Neural cell (in vitro differentiated cells): ENCODE measurements at regions not wholly inside any gene's neighbourhood (a gene's known extent, or its start where the extent isn't known, plus 50 kb on each side); places are given as distances from the start of the nearest gene placed in this dataset.

Experiments
- H2AFZ ChIP-seq: fragments of 200-600, 300-800 bp; sonication (generic), shearing (Covaris generic); 2 replicates; pipeline ENCODE4 v1.6.0; 2014; ENCODE audit warnings: low read depth, mild to moderate bottlenecking, antibody characterized with exemption, low read length, moderate library complexity
- H3F3A ChIP-seq: fragments of 200-600 bp; shearing (Covaris generic); 2 replicates; pipeline ENCODE4 v1.6.1; 2016; ENCODE audit warnings: mild to moderate bottlenecking, moderate library complexity, mixed read lengths, antibody characterized with exemption, low read length; ENCODE audit not compliant: insufficient read depth, poor library complexity, severe bottlenecking
- H3K27ac ChIP-seq: fragments of 200-600, 300-800 bp; sonication (generic), shearing (Covaris generic); 2 replicates; pipeline ENCODE4 v1.5.1; 2014; ENCODE audit warnings: mild to moderate bottlenecking, low read length, moderate library complexity
- H3K27me3 ChIP-seq: fragments of 300-800, 200-600 bp; sonication (generic), shearing (Covaris generic); 2 replicates; pipeline ENCODE4 v1.6.0; 2014; ENCODE audit warnings: mild to moderate bottlenecking, low read depth, low read length, moderate library complexity; ENCODE audit not compliant: insufficient read depth
- H3K36me3 ChIP-seq: fragments of 300-800, 200-600 bp; sonication (generic), shearing (Covaris generic); 2 replicates; pipeline ENCODE4 v1.5.1; 2014; ENCODE audit warnings: mild to moderate bottlenecking, antibody characterized with exemption, low read length, moderate library complexity; ENCODE audit not compliant: insufficient read depth
- H3K4me2 ChIP-seq: fragments of 300-800, 200-600 bp; sonication (generic), shearing (Covaris generic); 2 replicates; pipeline ENCODE4 v1.6.0; 2014; ENCODE audit warnings: mild to moderate bottlenecking, low read length
- H3K4me3 ChIP-seq: fragments of 300-800, 200-600 bp; sonication (generic), shearing (Covaris generic); 2 replicates; pipeline ENCODE4 v1.5.1; 2014; ENCODE audit warnings: mild to moderate bottlenecking, low read length, moderate library complexity
- H3K79me2 ChIP-seq: fragments of 200-600 bp; shearing (Covaris generic); replicated peaks from 2 replicates; pipeline ENCODE4 v1.6.0; 2014; ENCODE audit warnings: mild to moderate bottlenecking, low read length, moderate library complexity; ENCODE audit not compliant: insufficient read depth
- H3K9ac ChIP-seq: fragments of 300-800, 200-600 bp; sonication (generic), shearing (Covaris generic); 2 replicates; pipeline ENCODE4 v1.6.1; 2016; ENCODE audit warnings: mild to moderate bottlenecking, low read length, mixed read lengths
- H3K9me2 ChIP-seq: fragments of 200-600 bp; shearing (Covaris generic); 2 replicates; pipeline ENCODE4 v1.6.1; 2016; ENCODE audit warnings: mild to moderate bottlenecking, low read length, mixed read lengths; ENCODE audit not compliant: insufficient read depth
- H3K9me3 ChIP-seq: fragments of 200-600, 300-800 bp; sonication (generic), shearing (Covaris generic); 2 replicates; pipeline ENCODE4 v1.6.1; 2016; ENCODE audit warnings: mild to moderate bottlenecking, mixed run types, low read length, moderate library complexity, mixed read lengths
- H4K20me1 ChIP-seq: fragments of 200-600 bp; shearing (Covaris generic); 2 replicates; pipeline ENCODE4 v1.6.1; 2016; ENCODE audit warnings: mild to moderate bottlenecking, mixed run types; ENCODE audit not compliant: insufficient read depth
- CTCF ChIP-seq: fragments of 450-650 bp; IDR thresholded peaks from 2 replicates; pipeline ENCODE4 v1.5.1; 2014; ENCODE audit warnings: antibody characterized with exemption, mild to moderate bottlenecking, moderate library complexity; ENCODE audit not compliant: poor library complexity, severe bottlenecking
- EP300 ChIP-seq: fragments of 450-650 bp; conservative IDR thresholded peaks from 2 replicates; pipeline ENCODE4 v1.6.1; 2014; ENCODE audit warnings: antibody characterized with exemption, mild to moderate bottlenecking, moderate library complexity; ENCODE audit not compliant: poor library complexity, severe bottlenecking
- EZH2 ChIP-seq: fragments of 200-600, 300-800 bp; shearing (Covaris generic), sonication (generic); IDR thresholded peaks from 2 replicates; pipeline ENCODE4 v1.6.1; 2014; ENCODE audit warnings: antibody characterized with exemption, low read length, borderline replicate concordance, mild to moderate bottlenecking; ENCODE audit not compliant: insufficient read depth, poor library complexity, severe bottlenecking
- MXI1 ChIP-seq: fragments of 450-650 bp; conservative IDR thresholded peaks from 2 replicates; pipeline ENCODE4 v1.6.1; 2014; ENCODE audit warnings: antibody characterized with exemption, mild to moderate bottlenecking; ENCODE audit not compliant: poor library complexity, severe bottlenecking
- POLR2AphosphoS5 ChIP-seq: IDR thresholded peaks from 2 replicates; pipeline ENCODE4 v1.6.1; 2012
- RAD21 ChIP-seq: fragments of 450-650 bp; conservative IDR thresholded peaks from 2 replicates; pipeline ENCODE4 v1.6.1; 2014; ENCODE audit warnings: antibody characterized with exemption, mild to moderate bottlenecking, moderate library complexity
- SMC3 ChIP-seq: fragments of 450-650 bp; conservative IDR thresholded peaks from 2 replicates; pipeline ENCODE4 v1.6.1; 2014; ENCODE audit warnings: antibody characterized with exemption, mild to moderate bottlenecking, moderate library complexity; ENCODE audit not compliant: poor library complexity
- TAF1 ChIP-seq: IDR thresholded peaks from 2 replicates; pipeline ENCODE4 v1.6.1; 2012; ENCODE audit warnings: low read depth
- TF ChIP-seq, protein P1 (sequence below): IDR thresholded peaks from 2 replicates; pipeline ENCODE4 v1.6.1; 2012; ENCODE audit warnings: borderline replicate concordance

GRCh38 chr13:74452881-74453280 is 318.7 kb upstream of the KLF12 start:
- no peaks in the 10 kb centered on the region for H4K20me1 ChIP-seq
- H2AFZ ChIP-seq: no peak overlapping the region
- no peaks in the 10 kb centered on the region for H3K9me3 ChIP-seq
- H3K4me3 ChIP-seq: no peak overlapping the region
- no peaks in the 10 kb centered on the region for H3F3A ChIP-seq
- H3K4me2 ChIP-seq: no peak overlapping the region
- TF ChIP-seq RAD21: no peak
- TF ChIP-seq EP300: no peak
- TF ChIP-seq MXI1: no peak
- TF ChIP-seq EZH2: no peak
- TF ChIP-seq POLR2AphosphoS5: no peak
- TF ChIP-seq CTCF: no peak
- TF ChIP-seq, protein P1, sequence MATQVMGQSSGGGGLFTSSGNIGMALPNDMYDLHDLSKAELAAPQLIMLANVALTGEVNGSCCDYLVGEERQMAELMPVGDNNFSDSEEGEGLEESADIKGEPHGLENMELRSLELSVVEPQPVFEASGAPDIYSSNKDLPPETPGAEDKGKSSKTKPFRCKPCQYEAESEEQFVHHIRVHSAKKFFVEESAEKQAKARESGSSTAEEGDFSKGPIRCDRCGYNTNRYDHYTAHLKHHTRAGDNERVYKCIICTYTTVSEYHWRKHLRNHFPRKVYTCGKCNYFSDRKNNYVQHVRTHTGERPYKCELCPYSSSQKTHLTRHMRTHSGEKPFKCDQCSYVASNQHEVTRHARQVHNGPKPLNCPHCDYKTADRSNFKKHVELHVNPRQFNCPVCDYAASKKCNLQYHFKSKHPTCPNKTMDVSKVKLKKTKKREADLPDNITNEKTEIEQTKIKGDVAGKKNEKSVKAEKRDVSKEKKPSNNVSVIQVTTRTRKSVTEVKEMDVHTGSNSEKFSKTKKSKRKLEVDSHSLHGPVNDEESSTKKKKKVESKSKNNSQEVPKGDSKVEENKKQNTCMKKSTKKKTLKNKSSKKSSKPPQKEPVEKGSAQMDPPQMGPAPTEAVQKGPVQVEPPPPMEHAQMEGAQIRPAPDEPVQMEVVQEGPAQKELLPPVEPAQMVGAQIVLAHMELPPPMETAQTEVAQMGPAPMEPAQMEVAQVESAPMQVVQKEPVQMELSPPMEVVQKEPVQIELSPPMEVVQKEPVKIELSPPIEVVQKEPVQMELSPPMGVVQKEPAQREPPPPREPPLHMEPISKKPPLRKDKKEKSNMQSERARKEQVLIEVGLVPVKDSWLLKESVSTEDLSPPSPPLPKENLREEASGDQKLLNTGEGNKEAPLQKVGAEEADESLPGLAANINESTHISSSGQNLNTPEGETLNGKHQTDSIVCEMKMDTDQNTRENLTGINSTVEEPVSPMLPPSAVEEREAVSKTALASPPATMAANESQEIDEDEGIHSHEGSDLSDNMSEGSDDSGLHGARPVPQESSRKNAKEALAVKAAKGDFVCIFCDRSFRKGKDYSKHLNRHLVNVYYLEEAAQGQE: no peak
- TF ChIP-seq SMC3: no peak
- TF ChIP-seq TAF1: no peak
- H3K36me3 ChIP-seq: no peaks in the 10 kb centered on the region
- H3K9me2 ChIP-seq: no peaks in the 10 kb centered on the region
- H3K27ac ChIP-seq: no peak overlapping the region
- H3K27me3 ChIP-seq: no peaks in the 10 kb centered on the region
- H3K79me2 ChIP-seq: no peaks in the 10 kb centered on the region
- no peak overlapping the region for H3K9ac ChIP-seq

- no peaks in the 10 kb centered on the region for H3K27me3 ChIP-seq
- no peaks in the 10 kb centered on the region for H3K9me2 ChIP-seq
- no peak overlapping the region for H3K27ac ChIP-seq
- no peak for TF ChIP-seq EZH2
- H3K9me3 ChIP-seq: no peaks in the 10 kb centered on the region
- no peak overlapping the region for H3K4me2 ChIP-seq
- H4K20me1 ChIP-seq: no peaks in the 10 kb centered on the region
- H3K9ac ChIP-seq: no peak overlapping the region
- no peak overlapping the region for H2AFZ ChIP-seq
- no peaks in the 10 kb centered on the region for H3F3A ChIP-seq
- H3K4me3 ChIP-seq: no peak overlapping the region
- H3K36me3 ChIP-seq: no peaks in the 10 kb centered on the region
- H3K79me2 ChIP-seq: no peaks in the 10 kb centered on the region
Observed at GRCh38 chr13:74452176-74452575, 318.0 kb upstream of the KLF12 start.

- H3K9me2 ChIP-seq: no peaks in the 10 kb centered on the region
- no peaks in the 10 kb centered on the region for H4K20me1 ChIP-seq
- no peaks in the 10 kb centered on the region for H3K27me3 ChIP-seq
- no peaks in the 10 kb centered on the region for H3F3A ChIP-seq
- no peak overlapping the region for H3K4me2 ChIP-seq
- H3K9ac ChIP-seq: no peak overlapping the region
- H3K79me2 ChIP-seq: no peaks in the 10 kb centered on the region
- no peak overlapping the region for H3K4me3 ChIP-seq
- H2AFZ ChIP-seq: no peak overlapping the region
- H3K27ac ChIP-seq: no peak overlapping the region
- H3K9me3 ChIP-seq: no peaks in the 10 kb centered on the region
- no peaks in the 10 kb centered on the region for H3K36me3 ChIP-seq
- TF ChIP-seq POLR2AphosphoS5: no peak
- TF ChIP-seq TAF1: no peak
- TF ChIP-seq, protein P1: no peak
- no peak for TF ChIP-seq EP300
- TF ChIP-seq EZH2: no peak
- TF ChIP-seq SMC3: no peak
Observed at GRCh38 chr13:74450964-74451363, 316.8 kb upstream of the KLF12 start.
